AG09309 (cell line): ENCODE measurements at regions not wholly inside any gene's neighbourhood (a gene's known extent, or its start where the extent isn't known, plus 50 kb on each side); places are given as distances from the start of the nearest gene placed in this dataset.

Experiments
- DNase-seq: peaks from one replicate; pipeline ENCODE4 v3.0.0-alpha.2; 2010; ENCODE audit warnings: low read depth
- H3K4me3 ChIP-seq: 2 replicates; pipeline ENCODE4 v1.5.1; 2011; ENCODE audit warnings: mild to moderate bottlenecking, low read depth, low read length, moderate library complexity; ENCODE audit not compliant: control insufficient read depth
- CTCF ChIP-seq: IDR thresholded peaks from 2 replicates; pipeline ENCODE4 v1.5.1; 2011; ENCODE audit warnings: mild to moderate bottlenecking, low read depth, low read length, inconsistent platforms; ENCODE audit not compliant: insufficient read depth, control insufficient read depth; ENCODE audit errors: missing control alignments

DNA sequence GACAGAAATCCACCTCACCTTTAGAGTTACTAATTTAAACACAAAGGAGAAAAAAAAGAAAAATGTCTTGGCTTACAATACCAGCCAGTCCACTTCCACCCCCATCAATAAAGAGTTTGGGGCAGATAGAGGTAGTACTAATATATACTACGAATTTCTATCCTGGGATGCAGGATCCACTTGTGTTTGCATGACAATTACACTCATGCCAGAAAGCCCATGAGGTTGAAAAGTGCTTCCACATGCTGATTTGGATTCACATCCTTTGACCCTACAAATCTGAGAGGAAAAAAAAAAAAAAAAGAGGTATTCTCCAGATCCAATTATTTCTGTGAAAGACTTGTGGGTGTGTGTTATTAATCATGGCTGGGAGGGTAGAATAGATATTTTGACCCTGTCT lies 335.2 kb downstream of the SLITRK1 start:
- no peak overlapping the region for H3K4me3 ChIP-seq
- no peak for DNase-seq

GRCh38 chr13:83546476-83546875 lies 335.8 kb downstream of the SLITRK1 start:
- TF ChIP-seq CTCF, result no peak

More for the DNA sequence above, 335.2 kb downstream of the SLITRK1 start:
- TF ChIP-seq CTCF, result no peak

GRCh38 chr13:83538636-83539035 lies 343.6 kb downstream of the SLITRK1 start:
- no peak for TF ChIP-seq CTCF
- no peak overlapping the region for H3K4me3 ChIP-seq
- DNase-seq, result no peak

More at GRCh38 chr13:83546476-83546875, 335.8 kb downstream of the SLITRK1 start:
- no peak for DNase-seq
- no peak overlapping the region for H3K4me3 ChIP-seq

DNA sequence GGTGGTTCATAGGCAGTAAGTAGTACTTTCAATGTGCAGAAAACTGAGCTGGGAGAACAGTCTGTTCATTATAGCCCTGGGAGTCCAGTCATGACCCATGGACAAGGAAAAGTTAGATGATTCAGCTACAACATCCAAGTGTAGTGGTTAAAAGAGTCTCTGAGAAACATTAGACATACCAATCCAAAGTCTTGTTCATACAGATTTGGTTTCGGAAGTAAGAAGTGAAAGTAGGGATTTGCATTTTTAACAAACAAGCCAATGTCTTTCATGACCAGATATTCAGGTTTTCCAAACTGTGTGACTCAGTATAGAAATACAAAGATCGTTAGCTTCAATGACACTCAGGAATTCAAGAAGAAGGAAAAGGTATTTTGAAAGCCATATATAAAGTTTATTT lies 345.3 kb downstream of the SLITRK1 start:
- H3K4me3 ChIP-seq, result no peak overlapping the region
- no peak for TF ChIP-seq CTCF
- no peak for DNase-seq

DNA sequence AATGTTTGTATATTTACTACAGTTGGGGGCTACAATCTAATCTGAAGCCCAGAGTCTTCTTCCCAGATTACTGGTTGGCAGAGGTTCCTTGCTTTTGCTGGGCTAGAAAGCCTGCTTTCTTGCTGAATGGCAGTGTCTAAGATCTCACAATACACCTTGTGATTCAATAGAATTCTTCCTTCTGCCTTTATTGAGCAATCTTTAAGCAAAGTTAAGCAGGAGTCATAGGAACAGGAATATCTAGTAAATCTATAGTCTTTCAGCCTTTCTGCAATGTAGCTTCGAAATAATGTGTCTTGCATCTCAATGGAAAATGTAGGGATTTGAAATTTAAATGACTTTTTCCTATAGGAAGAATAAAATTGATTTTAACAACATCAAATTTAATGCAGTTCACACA lies 346.1 kb downstream of the SLITRK1 start:
- DNase-seq, result no peak
- no peak overlapping the region for H3K4me3 ChIP-seq
- TF ChIP-seq CTCF, result no peak

GRCh38 chr13:83532809-83533208 lies 349.5 kb downstream of the SLITRK1 start:
- TF ChIP-seq CTCF, result no peak
- no peak for DNase-seq
- H3K4me3 ChIP-seq, result no peak overlapping the region

- no peak for DNase-seq
- TF ChIP-seq CTCF, result no peak
- H3K4me3 ChIP-seq, result no peak overlapping the region
Measured at GRCh38 chr13:83531022-83531421, 351.3 kb downstream of the SLITRK1 start.
